ENCODE measurements at regions not wholly inside any gene's neighbourhood (a gene's known extent, or its start where the extent isn't known, plus 50 kb on each side); places are given as distances from the start of the nearest gene placed in this dataset.
A peak's percentile ranks its signal among the peaks of the same experiment; 100 is the strongest.

DNA sequence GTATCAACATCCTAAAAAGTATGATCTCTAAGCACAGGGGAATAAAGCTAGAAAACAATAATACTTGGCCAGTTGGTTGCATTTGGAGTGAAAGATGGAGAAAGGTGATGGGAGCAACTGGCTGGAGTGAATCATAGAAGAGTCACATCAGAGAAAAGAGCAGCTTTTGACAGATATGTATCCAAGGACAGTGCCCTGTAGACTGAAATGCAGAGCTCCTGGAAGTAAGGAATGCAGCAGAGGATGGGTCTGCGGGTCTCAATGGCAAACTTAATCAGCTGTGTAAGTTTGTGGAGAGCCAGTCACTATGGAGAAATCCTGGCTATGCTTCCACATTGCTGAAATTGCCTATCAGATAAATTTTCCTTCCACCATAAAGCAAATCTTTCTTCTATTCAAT lies 218.1 kb upstream of the PRNP start:
- no peak for DNase-seq (ENCODE audit: low read depth)

- no peak for DNase-seq (ENCODE audit: low read depth)
Observed at GRCh38 chr20:4465855-4466545, 216.9 kb upstream of the ADRA1D start.

DNA sequence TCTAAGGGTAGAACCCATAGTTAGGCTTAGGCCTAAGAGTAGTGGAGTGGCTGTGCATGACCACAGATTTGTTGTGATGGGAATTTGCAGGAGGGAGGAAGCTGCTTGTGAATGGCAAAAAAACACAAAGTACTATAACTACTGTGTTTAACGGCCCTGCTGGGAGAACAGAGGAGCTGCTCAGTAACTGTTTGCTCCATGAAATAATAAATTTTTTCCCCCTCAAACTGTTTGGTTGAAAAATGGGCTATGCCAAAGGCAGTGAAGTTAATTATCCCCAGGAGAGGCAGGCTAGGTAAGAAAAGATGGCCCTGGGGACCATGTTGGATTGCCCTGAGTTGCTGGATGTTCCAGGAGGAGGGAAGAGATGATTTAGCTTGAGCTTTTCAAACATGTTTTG lies 216.1 kb upstream of the ADRA1D start:
- DNase-seq (ENCODE audit: low read depth) = no peak

DNA sequence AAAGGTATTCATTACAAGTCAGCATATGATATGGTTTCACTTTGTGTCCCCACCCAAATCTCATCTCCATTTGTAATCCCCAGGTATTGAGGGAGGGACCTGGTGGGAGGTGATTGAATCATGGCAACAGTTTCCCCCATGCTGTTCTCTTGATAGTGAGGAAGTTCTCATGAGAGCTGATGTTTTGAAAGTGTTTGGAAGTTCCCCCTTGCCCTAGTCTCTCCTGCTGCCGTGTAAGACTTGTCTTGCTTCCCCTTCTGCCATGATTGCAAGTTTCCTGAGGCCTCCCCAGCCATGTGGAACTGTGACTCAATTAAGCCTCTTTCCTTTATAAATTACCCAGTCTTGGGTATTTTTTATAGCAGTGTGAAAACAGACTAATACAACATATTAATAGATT lies 213.7 kb upstream of the ADRA1D start:
- DNase-seq (ENCODE audit: low read depth) = peak; percentile 11

DNA sequence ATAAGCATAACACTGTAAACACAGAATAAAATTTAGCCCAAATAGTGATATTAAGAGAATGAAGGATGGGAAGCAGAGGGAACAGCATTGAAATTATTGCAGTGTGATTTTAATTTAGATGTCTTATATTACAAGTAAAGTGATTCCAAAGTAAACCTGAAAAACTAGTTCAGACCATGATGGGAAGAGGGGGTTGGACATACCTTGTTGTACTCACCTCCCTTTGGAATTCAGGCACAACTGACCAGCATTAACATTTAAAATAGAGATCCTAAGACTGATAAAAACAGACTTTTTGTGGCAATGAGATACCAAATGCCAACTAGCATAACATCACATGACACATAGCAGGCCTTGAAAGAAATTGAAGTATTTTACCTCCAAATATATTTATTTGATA lies 210.0 kb upstream of the ADRA1D start:
- no peak for DNase-seq (ENCODE audit: low read depth)

- no peak for DNase-seq (ENCODE audit: low read depth)
Observed at GRCh38 chr20:4457566-4458543, 208.8 kb upstream of the ADRA1D start.

DNA sequence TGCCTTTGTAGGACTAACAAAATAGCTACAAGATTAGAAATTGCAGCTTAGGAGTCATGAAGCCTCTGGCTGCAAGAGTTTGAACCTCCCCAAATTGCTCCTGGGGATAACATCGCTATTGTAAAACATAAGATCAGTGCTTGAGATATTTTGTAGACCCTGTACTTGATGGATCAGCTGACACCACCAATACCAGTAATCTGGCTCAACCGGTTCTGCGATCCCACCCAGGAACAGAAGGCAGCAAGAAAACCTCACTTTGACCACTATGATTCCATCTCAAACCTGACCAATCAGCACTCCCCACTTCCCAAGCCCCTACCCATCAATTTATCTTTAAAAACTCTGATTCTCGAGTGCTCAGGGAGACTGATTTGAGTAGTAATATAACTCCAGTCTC lies 206.9 kb upstream of the ADRA1D start:
- DNase-seq (ENCODE audit: low read depth) = no peak

GRCh38 chr20:4455301-4455701 lies 206.2 kb upstream of the ADRA1D start:
- no peak for DNase-seq (ENCODE audit: low read depth)

DNA sequence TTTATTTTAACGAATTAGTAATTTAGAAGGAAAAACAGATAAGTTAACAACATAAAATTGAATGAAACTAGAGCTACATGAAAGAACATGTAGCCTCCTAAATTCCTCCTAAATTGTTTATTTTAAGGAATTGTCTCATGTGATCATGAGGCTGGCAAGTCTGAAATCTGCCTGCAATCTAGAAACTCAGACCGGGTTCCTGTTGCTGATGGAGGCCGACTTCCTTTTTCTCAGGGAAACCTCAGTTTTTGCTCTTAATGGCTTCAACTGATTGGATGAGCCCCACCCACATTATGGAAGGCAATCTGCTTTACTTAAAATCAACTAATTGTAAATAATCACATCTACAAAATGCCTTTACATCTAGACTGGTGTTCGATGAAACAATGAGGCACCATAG lies 205.0 kb upstream of the ADRA1D start:
- DNase-seq (ENCODE audit: low read depth) = no peak

- DNase-seq (ENCODE audit: low read depth) = no peak
Observed at GRCh38 chr20:4453359-4453758, 204.3 kb upstream of the ADRA1D start.

GRCh38 chr20:4451487-4452081 lies 202.5 kb upstream of the ADRA1D start:
- no peak for DNase-seq (ENCODE audit: low read depth)

GRCh38 chr20:4449957-4450715 lies 201.0 kb upstream of the ADRA1D start:
- peak; percentile 30 for DNase-seq (ENCODE audit: low read depth)

DNA sequence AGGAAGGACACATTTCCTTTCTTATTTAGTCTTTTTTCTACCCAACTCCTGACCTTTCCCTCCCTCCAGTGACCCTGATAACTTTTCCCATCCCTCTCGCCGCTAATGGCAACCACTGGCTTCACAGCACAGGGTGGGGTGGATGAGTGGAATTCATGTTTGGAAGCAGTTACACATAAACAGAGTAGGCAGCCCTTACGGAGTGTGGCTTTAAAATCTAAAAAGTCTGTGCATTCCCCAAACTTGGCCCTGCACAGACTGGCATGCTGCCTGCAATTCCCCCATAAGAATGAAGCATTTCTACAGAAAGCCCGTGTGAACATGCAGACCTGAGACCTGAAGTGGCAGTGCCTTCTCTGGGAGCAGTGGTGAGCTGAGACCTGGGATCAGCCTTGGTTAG lies 196.7 kb upstream of the ADRA1D start:
- no peak for DNase-seq (ENCODE audit: low read depth)

DNA sequence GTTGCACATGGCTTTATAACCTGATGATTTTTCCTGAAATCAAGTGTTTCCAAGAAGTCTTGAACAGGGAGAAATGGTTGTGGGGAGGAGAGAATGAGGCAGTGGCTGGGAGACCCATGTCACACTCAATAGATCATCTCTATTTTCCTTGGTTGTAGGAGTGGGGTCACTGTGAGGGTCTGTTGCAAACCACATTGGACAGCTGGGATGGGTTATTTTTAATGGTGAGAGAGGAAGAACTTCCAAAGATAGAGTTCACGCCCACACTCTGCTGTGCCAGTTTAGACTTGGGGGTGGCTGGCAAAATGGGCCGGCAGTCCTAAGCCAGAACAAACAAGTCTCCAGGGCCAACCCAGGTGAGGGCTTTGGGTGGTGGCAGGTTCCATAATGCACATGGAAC lies 196.2 kb upstream of the ADRA1D start:
- DNase-seq (ENCODE audit: low read depth) = no peak

- peak; percentile 63 for DNase-seq (ENCODE audit: low read depth)
Observed at GRCh38 chr20:4444404-4444803, 195.3 kb upstream of the ADRA1D start.

- no peak for DNase-seq (ENCODE audit: low read depth)
Observed at GRCh38 chr20:4443016-4443415, 193.9 kb upstream of the ADRA1D start.

DNA sequence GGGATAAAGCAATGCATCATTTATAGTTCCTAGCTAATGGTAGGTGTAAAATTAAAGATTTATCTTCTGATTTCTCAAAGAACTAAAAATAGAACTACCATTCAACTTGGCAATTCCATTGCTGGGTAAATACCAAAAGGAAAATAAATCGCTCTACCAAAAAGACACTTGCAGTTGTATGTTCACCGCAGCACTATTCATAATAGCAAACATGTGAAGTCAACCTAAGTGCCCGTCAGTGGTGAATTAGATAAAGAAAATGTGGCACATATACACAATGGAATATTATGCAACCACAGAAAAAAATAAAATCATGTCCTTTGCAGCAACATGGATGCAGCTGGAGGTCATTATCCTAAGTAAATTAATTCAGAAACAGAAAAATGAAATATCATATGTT lies 192.8 kb upstream of the ADRA1D start:
- DNase-seq (ENCODE audit: low read depth) = no peak

GRCh38 chr20:4441191-4441590 lies 192.1 kb upstream of the ADRA1D start:
- DNase-seq (ENCODE audit: low read depth) = no peak

- DNase-seq (ENCODE audit: low read depth) = no peak
Observed at GRCh38 chr20:4439461-4439860, 190.4 kb upstream of the ADRA1D start.

DNA sequence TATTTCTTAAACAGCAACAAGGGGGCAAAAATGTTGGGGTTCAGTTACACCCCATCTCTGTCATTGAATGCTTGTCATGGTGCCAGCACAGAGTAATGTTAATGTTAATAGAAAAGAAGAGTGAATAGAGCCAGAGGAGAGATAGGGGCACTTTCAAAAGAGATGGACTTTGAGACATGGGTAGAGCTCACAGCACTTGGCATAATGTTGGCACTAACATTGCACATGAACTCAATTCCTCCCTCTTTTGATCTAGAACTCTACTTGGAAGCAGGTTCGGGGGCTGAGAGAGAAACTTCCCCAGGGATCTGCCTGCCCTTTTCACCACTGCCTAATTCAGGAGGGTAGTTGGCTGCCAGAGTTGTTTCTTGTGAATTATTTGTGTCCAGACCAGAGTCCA lies 188.0 kb upstream of the ADRA1D start:
- DNase-seq (ENCODE audit: low read depth) = no peak

DNA sequence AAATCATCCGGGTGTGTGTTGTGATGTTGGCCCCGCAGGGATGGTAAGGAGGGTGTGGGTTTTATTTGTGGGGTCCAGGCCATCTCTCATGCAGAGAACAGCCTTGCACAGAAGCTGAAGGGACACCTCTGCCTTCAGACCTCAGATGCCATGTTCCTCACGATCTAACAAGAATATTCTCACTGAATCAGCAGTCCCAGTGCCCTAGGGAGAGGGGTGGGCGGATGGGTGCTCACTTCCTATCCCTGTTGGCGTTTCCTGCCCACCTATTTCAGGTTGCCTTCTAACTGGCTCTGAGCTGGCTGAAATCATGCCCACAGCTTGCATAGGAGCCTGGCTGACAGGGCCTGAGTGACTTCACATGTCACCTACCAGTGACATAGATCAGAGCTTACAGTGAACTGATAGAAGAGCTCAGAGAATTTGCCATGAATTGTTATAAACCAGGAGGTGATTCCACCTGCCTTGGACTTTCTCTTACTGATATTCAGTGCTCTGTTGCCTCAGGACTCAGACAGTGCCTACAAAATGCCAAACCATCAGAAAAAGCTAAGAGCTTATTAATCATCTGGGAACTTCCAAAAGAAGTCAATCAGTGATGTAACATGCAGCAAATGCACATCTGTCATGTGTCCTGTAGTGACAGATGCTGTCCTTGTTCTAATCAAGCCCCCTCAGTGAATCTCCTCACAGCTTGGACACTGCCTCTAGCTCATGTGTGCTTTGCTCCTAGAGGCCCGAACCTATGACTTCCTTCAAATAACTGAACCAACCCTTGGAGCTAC lies 186.8 kb upstream of the ADRA1D start:
- no peak for DNase-seq (ENCODE audit: low read depth)
